Subcutaneous abdominal adipose tissue (tissue), 5 donors: ENCODE measurements at regions not wholly inside any gene's neighbourhood (a gene's known extent, or its start where the extent isn't known, plus 50 kb on each side); places are given as distances from the start of the nearest gene placed in this dataset.
"Not testable (repeated sequence)": the region's sequence is repeated elsewhere in the genome, so short reads cannot be mapped to it uniquely, and the experiment has no call there.

Source experiments
- H3K27ac ChIP-seq: one replicate; pipeline ENCODE4 v1.7.0; 2013; ENCODE audit warnings: low read depth, mild to moderate bottlenecking, inconsistent platforms, low read length, moderate library complexity
- H3K27me3 ChIP-seq, 5 donors: one replicate each; pipeline ENCODE4 v1.7.0; 2013; ENCODE audit warnings: low read length in 5 of 5, inconsistent platforms in 1 of 5; ENCODE audit not compliant: control insufficient read depth in 5 of 5, insufficient read depth in 4 of 5
- H3K36me3 ChIP-seq, 5 donors: one replicate each; pipeline ENCODE4 v1.7.0; 2013; ENCODE audit warnings: low read length in 5 of 5; ENCODE audit not compliant: control insufficient read depth in 5 of 5, insufficient read depth in 5 of 5
- H3K4me1 ChIP-seq, 5 donors: one replicate each; pipeline ENCODE4 v1.7.0; 2013; ENCODE audit warnings: low read length in 5 of 5, mild to moderate bottlenecking in 3 of 5, moderate library complexity in 1 of 5; ENCODE audit not compliant: control insufficient read depth in 5 of 5, insufficient read depth in 5 of 5
- H3K4me3 ChIP-seq, 5 donors: one replicate each; pipeline ENCODE4 v1.7.0; 2013; ENCODE audit warnings: low read length in 5 of 5, low read depth in 1 of 5
- H3K9ac ChIP-seq, 5 donors: one replicate each; pipeline ENCODE4 v1.7.0; 2013; ENCODE audit warnings: low read length in 5 of 5, mild to moderate bottlenecking in 4 of 5, moderate library complexity in 3 of 5
- H3K9me3 ChIP-seq, 5 donors: one replicate each; pipeline ENCODE4 v1.7.0; 2013; ENCODE audit warnings: low read length in 5 of 5; ENCODE audit not compliant: control insufficient read depth in 5 of 5
- donor health status: healthy.
- donor health status: healthy.
- donor health status: healthy.
- donor health status: healthy.
- donor health status: healthy.

DNA sequence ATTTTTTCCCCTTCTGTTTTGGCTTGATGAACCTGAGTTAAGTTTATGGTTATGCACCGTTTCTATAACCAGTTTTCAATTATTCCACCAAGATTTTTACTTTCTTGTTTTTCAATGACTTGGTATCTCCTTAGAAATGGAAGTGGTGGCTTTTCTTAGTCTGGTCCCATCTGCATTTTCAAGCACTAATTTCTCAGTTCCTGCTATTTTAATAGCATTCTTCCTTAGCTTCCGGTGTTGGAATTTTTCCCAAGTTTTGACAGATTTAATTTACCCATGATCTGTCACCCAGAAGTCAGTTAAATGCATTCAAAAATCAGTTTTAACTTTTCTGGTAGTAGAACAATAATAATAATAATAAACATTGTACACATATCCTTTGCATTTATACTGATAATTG, 184.6 kb upstream of the OLFM3 start:
- H3K9me3 ChIP-seq, result no peaks in the 10 kb centered on the region
- H3K27me3 ChIP-seq, result no peaks in the 10 kb centered on the region
- no peak overlapping the region for H3K9ac ChIP-seq
- H3K4me1 ChIP-seq, result no peaks in the 10 kb centered on the region
- no peak overlapping the region for H3K4me3 ChIP-seq
- H3K27ac ChIP-seq, result no peak overlapping the region
- no peaks in the 10 kb centered on the region for H3K36me3 ChIP-seq

DNA sequence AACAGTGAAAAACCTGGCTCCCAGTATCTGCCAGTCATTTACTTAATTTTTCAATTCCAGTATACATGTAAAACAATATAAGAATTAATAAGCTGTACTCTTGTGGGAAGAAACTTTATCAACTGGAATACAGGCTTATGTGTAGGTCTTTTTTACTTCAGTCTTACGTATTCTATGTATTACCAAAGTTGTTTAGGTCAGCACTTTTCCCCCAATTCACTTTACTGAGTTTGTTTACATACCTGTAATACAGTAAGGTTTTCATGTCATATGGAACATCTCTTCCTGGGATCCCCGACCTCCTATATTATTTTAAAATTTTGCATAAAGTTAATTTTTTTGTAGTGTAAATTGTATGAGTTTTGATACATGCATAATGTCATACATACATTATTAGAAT, 181.8 kb upstream of the OLFM3 start:
- Histone ChIP-seq H3K9me3 (no peaks in the 10 kb centered on the region), H3K4me3 (no peak overlapping the region), H3K27me3 (no peaks in the 10 kb centered on the region), H3K4me1 (no peaks in the 10 kb centered on the region), H3K36me3 (no peaks in the 10 kb centered on the region), H3K27ac (no peak overlapping the region), H3K9ac (no peak overlapping the region)

DNA sequence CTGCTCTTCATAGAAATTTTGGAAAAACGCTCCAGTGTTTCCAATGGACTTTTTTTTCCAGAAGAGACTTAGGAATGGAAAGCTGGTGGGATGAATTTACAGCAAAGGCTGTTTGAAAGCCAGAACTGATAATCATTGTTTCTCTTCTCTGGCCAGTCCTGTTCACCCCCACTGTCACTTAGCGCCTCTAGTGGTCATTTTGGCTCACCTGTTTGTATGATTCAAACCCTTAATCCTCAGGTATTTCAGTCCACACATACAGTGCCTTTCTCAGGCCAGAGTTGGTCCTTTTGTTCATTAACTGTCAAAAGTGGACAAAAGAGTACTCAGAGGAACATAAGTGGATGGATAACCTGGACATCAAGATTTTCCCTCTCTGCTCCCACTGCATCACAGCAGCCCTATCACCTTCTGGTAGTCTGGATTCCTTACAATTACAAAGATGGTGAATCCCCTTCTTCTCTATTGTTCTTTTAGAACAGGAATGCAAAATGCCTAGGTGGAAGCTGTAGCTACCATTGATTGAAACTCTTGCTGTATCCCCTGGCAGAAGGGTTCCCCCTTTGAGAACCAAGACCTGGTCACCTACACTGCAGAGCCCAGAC, 177.6 kb upstream of the OLFM3 start:
- Histone ChIP-seq H3K4me3 (no peak overlapping the region), H3K27me3 (no peaks in the 10 kb centered on the region), H3K27ac (no peak overlapping the region), H3K36me3 (no peaks in the 10 kb centered on the region), H3K9ac (no peak overlapping the region), H3K9me3 (no peaks in the 10 kb centered on the region), H3K4me1 (no peaks in the 10 kb centered on the region)

DNA sequence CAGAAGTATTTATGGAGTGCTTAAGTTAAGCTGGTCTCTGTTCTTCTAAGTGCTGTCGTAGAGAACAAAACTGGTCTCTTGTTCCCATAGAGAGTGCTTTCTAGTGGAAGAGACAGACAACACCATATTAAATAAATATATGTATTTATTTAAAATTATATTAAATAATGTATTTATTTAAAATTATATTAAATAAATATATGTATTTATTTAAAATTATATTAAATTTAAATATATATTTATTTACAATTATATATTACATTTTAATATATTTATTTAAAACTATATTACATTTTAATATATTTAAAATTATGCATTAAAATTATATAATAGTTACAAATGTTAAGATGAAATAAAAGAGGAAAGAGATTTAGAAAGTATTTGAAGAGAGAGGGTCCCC, 175.5 kb upstream of the OLFM3 start:
- no peak overlapping the region for H3K9ac ChIP-seq
- H3K27me3 ChIP-seq, result no peaks in the 10 kb centered on the region
- H3K9me3 ChIP-seq, result no peaks in the 10 kb centered on the region
- H3K27ac ChIP-seq, result no peak overlapping the region
- H3K4me3 ChIP-seq, result no peak overlapping the region
- H3K36me3 ChIP-seq, result no peaks in the 10 kb centered on the region
- H3K4me1 ChIP-seq, result no peaks in the 10 kb centered on the region

DNA sequence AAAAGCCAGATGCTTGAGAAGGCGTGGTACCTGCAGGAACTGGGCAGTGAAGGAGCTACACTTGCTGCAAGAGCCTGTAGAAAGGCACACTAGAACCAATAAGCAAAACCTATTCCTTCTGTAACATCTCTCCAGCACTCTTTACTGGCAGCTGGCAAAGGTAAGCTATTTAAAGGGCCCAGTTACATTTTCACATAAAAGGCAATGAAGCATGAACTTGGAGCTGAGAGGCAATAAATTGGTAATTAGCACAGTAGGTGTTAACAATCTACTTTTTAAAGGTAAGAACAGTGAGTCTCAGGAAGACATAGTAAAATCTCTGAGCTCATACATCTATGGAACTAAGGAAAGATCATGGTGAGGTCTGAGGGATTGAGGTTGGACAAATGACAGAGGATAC, 167.1 kb upstream of the OLFM3 start:
- Histone ChIP-seq H3K36me3 (no peaks in the 10 kb centered on the region), H3K4me1 (no peaks in the 10 kb centered on the region), H3K9me3 (no peaks in the 10 kb centered on the region), H3K27ac (no peak overlapping the region), H3K9ac (no peak overlapping the region), H3K4me3 (no peak overlapping the region), H3K27me3 (no peaks in the 10 kb centered on the region)

DNA sequence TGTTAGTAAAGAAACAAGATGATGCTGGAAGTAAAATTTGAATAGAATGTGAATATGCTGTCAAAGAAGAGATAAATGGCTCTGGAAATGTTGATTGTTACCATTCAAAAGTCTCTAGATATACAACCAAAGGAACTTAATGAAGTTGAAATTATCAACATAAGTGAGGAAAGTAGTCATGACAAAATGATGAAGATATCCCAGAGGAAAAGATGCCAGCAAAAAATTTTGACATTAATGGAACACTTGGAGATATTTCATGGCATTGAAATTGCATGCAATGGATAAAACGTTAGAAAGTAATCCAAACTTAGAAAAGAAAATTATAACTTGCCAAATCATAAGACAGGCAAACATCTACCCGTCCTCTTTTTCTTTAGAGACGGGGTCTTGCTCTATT, 154.5 kb upstream of the OLFM3 start:
- Histone ChIP-seq H3K27ac (no peak overlapping the region), H3K36me3 (no peaks in the 10 kb centered on the region), H3K4me1 (no peaks in the 10 kb centered on the region), H3K9me3 (no peaks in the 10 kb centered on the region), H3K4me3 (no peak overlapping the region), H3K27me3 (no peaks in the 10 kb centered on the region), H3K9ac (no peak overlapping the region)

DNA sequence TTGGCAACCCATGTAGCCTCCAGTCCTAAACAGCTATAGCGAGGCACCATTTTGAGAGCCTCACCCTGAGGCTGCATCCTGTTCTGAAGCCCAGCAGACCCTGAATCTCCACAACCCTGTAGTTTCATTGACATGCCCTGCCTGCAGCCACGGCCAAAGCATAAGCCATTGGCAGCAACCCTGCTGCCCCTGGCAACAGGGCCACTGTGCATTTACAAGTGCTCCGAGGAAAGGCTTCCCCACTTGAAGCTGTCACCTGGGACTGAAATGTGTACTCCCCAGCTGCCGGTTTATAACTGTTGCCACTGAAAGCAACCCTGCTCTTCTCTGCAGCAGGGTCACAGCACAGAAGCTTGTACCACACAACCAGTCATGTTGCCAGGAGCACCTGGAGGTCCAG, 124.2 kb upstream of the OLFM3 start:
- Histone ChIP-seq H3K27me3 (no peaks in the 10 kb centered on the region), H3K4me3 (no peak overlapping the region), H3K36me3 (no peaks in the 10 kb centered on the region), H3K9ac (no peak overlapping the region), H3K4me1 (no peaks in the 10 kb centered on the region), H3K9me3 (peaks cover 0 to 8% (median 0%) of the 10 kb centered on the region in 5 donors), H3K27ac (no peak overlapping the region)

DNA sequence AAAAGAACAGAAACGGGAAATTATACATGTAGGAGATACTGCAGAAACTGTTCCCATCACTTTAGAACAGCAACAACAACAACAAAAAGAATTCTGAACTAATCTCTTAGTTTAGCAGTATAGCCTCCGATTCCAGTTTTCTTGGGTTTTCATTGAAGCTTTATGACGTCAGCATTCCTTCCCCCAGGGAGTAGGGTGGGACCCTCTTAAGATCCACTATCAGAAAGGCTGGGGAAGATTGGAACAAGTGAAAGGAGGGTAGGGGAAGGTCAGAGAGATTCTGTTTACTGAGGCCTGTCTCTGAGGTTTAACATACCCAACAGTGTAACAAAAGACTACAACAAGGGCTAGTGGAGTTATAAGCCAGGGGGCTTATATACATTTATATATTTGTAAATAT, 121.4 kb upstream of the OLFM3 start:
- H3K9me3 ChIP-seq, result peaks cover 0 to 8% (median 0%) of the 10 kb centered on the region in 5 donors
- H3K4me1 ChIP-seq, result no peaks in the 10 kb centered on the region
- no peaks in the 10 kb centered on the region for H3K36me3 ChIP-seq
- H3K4me3 ChIP-seq, result no peak overlapping the region
- H3K27me3 ChIP-seq, result no peaks in the 10 kb centered on the region
- H3K27ac ChIP-seq, result no peak overlapping the region
- no peak overlapping the region for H3K9ac ChIP-seq

DNA sequence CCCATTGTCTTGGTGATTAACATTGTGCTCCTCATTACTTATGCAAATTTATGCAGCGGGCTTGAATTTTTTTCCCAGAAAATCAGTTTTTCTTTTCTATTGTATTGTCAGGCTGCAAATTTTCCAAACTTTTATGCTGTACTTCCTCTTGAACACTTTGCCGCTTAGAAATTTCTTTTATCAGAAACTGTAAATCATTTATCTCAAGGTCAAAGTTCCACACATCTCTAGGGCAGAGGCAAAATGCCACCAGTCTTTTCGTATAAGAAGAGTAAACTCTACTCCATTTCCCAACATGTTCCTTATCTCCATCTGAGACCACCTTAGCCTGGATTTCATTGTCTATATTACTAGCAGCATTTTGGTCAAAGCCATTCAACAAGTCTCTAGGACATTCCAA, 113.9 kb upstream of the OLFM3 start:
- no peaks in the 10 kb centered on the region for H3K4me1 ChIP-seq
- H3K36me3 ChIP-seq, result no peaks in the 10 kb centered on the region
- no peak overlapping the region for H3K9ac ChIP-seq
- H3K9me3 ChIP-seq, result peaks cover 0 to 5% (median 0%) of the 10 kb centered on the region in 5 donors
- no peak overlapping the region for H3K27ac ChIP-seq
- no peaks in the 10 kb centered on the region for H3K27me3 ChIP-seq
- H3K4me3 ChIP-seq, result no peak overlapping the region

DNA sequence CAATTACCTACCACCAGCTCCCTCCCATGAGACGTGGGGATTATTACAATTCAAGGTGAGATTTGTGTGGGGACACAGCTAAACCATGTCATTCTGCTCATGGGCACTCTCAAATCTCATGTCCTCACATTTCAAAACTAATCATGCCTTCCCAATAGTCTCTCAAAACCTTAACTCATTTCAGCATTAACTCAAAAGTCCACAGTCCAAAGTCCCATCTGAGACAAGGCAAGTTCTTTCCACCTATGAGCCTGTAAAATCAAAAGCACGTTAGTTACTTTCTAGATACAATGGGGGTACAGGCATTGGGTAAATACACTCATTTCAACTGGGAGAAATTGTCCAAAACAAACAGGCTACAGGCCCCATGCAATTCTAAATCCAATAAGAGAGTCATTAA, 112.8 kb upstream of the OLFM3 start:
- H3K4me1 ChIP-seq, H3K9me3 ChIP-seq, H3K27me3 ChIP-seq, H3K36me3 ChIP-seq, H3K27ac ChIP-seq, H3K4me3 ChIP-seq, H3K9ac ChIP-seq: not testable (repeated sequence)

DNA sequence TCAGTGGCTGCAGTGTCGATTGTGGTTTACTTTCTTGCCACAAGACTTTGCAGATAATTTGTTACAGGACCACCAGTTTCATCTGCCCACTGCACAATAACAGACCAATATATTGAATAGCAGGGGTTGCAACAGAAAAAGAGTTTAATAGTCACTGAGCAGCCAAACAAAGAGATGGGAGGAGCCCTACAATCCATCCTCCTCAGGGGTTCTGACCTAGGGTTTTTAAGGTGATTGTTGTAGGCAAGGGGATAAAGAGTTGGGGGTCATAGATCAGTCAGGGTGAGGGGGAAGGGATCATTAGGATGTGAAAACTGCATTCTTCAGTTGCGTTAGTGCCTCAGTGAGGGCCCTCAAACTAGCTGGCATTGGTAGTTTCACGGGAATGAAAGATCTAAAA, 110.7 kb upstream of the OLFM3 start:
- Histone ChIP-seq H3K4me1 (no peaks in the 10 kb centered on the region), H3K27ac (no peak overlapping the region), H3K9me3 (peaks cover 0 to 5% (median 0%) of the 10 kb centered on the region in 5 donors), H3K4me3 (no peak overlapping the region), H3K36me3 (no peaks in the 10 kb centered on the region), H3K9ac (no peak overlapping the region), H3K27me3 (no peaks in the 10 kb centered on the region)
